HG02885 (cell line): ENCODE measurements at regions not wholly inside any gene's neighbourhood (a gene's known extent, or its start where the extent isn't known, plus 50 kb on each side); places are given as distances from the start of the nearest gene placed in this dataset.
"Not testable (repeated sequence)": the region's sequence is repeated elsewhere in the genome, so short reads cannot be mapped to it uniquely, and the experiment has no call there.

ENCODE experiments used
- ATAC-seq: cut with Tn5 transposase; IDR thresholded peaks from one replicate; pipeline ENCODE4 v1.9.1; 2021; ENCODE audit warnings: mild to moderate bottlenecking; ENCODE audit not compliant: unreplicated experiment, poor library complexity

DNA sequence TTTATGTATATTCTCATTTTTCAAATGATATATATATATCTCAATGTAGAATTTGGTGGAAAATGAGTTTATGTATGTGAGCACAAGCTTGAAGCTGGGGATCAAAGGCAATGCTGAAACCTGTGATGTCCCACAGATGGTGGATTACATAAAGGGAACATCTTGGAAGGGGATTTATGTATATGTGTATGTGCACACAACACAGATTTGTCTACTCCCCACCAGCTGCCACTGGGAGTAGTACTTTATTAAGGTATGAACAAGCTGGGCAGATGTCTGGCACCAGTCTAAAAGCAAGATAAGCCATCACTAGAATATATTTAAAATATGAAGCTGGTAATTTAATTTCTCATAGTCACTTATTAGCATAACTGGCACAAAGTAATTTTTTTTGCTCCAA lies 895.6 kb downstream of the SLC6A15 start:
- no peak for ATAC-seq

DNA sequence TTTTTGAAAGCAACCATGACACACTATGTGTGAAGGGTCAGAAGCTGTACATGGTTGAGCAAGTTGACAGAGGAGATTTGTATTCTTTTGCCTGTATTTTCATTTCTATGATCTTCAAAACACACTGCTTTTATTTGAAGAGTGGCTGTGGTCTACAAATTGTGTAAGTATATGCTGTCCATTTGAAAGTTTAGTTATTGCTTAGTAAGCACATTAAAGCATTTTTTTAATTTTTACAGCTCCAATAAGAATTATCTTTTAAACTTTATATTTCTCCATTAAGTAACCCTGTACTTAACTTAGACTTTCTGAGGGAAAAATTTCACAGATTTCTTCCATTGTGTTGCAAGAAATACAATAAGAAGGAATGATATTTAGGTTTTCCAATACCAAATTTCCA lies 915.2 kb downstream of the SLC6A15 start:
- no peak for ATAC-seq

GRCh38 chr12:83996671-83997070 lies 915.9 kb downstream of the SLC6A15 start:
- ATAC-seq, result no peak

DNA sequence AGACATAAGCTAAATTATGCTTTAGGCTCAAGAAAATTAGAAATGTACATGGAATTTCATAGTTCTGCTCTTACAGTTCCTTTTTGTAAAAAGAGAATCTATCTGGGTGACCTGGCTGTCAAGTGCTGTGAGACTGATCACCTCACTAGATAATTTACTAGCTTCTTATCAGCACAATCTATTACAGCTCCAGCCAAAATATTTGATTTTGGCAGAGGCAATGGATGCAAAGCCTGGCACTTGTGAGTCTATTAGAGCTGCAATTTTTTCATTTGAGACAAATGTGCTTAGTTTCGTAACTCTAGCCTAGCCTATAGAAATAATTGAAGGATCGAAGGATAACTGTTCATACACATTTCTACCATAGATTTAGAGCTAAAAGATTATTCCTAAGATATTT lies 927.5 kb downstream of the SLC6A15 start:
- no peak for ATAC-seq

- ATAC-seq, result no peak
Observed at GRCh38 chr12:83980398-83980797, 932.2 kb downstream of the SLC6A15 start.

GRCh38 chr12:83979785-83980184 lies 932.8 kb downstream of the SLC6A15 start:
- ATAC-seq, result no peak

DNA sequence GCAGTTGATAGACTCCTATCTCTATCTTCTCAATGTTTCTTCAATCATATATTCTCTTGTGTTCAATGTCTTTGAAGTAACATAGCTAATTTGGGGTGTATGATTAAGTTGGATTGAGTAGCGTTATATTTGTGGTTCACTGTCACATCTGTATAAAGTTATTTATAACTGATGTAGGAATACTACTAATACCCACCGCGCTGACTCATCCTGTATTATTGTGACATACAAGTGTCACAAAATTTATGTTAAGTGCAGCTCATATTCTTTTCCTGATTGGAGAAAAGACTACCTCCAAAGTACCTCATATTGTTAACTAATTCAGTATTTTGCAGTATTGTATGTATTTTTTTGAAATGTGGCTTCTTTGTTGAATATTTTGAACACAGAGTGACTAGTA lies 940.8 kb downstream of the SLC6A15 start:
- ATAC-seq, result no peak

DNA sequence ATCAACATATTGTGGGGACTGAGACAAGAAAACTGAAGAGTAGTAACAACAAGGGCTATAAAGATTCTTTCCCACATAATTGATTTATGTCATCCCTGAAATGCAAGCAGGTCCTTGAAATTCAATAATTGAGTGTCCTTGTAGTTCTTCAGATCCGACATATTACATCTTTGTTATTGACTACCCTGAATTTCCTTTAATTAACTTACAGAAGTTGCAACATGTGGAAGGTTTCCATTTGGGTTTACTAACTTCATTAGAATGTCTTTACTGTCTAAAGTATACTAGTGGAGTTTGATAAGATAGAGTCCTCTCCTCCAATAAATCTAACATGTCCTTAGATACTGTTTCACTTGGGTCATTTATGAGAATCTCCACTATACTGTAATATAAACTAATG lies 951.8 kb downstream of the SLC6A15 start:
- ATAC-seq, result no peak

DNA sequence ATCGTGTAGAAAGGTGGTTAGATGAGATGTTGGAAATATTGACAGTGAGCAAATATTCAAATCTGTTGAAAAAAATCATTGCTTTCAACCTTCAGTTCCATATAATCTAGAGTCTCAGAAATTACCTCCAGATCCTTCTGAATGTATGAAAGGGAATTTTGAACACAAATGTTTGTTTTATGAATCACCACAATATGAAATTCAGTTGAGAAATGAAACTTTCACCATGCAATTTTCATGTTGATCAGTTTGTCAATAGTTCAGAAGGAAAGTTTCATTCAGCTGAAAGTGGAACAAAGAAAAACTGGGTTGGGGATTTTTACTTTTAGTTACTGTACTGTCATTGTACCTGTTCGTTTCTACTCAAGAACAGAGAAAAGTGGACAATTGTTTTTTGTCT lies 953.6 kb downstream of the SLC6A15 start:
- no peak for ATAC-seq

- ATAC-seq, result no peak
Observed at GRCh38 chr12:83954956-83955601, 957.5 kb downstream of the SLC6A15 start.

DNA sequence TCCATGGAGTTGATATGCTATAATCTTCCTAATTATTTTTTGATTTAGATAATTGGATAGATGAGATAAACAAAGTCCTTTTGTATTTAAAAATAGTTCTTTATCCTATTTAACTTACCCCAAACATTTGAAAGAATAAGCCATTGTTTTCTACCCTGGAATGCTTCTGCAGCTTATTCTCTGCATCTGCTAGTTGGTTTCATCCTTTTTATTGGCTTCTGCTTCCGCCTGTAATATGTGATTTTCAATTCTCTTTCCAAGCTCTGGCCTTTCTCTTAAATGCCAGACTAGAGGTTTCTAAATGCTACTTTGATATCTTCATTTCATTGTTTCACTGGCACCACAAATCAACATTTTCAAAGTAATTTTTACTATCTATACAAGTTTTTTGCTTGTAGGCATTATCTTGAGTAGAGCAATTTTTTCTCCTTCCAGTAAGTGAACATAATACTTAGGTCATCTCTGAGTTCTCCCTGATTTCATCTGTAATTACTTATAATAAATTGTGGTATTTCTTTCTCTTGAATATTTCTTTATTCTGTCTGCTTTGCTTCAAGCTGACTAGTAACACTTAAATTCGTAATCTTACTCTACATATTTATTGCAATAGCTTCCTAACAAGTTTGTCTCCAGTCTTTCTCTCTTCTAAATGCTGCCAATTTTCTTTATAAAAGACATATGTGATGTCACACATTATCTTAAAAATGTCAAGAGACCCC lies 958.4 kb downstream of the SLC6A15 start:
- no peak for ATAC-seq

DNA sequence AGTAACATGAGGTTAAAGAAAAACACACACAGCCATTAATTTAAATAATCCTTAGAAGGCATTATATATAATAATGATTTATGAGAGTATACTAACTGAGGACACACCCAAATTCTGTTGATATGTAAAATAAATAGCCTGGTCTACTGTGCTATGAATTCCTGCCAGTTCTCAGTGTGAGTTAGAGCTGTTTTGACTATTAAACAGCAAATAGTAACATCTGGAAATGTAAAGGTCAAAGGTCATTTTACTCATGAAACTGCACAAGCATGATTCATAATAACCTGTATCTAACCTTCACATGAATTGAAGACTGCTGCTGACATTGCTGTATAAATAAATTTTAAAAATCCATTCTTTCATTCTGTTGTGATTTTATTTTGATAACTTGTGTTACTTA lies 966.7 kb downstream of the SLC6A15 start:
- no peak for ATAC-seq

- no peak for ATAC-seq
Observed at GRCh38 chr12:83939718-83940117, 972.9 kb downstream of the SLC6A15 start.

DNA sequence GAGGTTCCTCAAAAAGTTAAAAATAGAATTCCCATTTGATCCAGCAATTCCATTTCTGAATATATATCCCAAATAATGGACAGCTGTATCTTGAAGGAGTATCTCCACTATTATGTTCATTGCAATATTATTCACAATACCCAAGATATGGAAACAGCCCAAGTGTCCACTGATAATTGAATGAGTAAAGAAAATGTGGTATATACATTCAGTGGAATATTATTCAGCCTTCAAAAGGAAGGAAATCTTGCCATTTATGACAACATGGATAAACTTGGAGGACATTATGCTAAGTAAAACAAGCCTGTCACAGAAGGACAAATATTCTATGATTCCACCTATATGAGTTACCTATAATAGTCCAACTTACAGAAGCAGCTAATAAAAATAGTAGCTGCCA lies 979.0 kb downstream of the SLC6A15 start:
- ATAC-seq, result no peak

- ATAC-seq, result no peak
Observed at GRCh38 chr12:83932011-83932410, 980.6 kb downstream of the SLC6A15 start.

GRCh38 chr12:83931451-83931850 lies 981.1 kb downstream of the SLC6A15 start:
- ATAC-seq, result no peak

DNA sequence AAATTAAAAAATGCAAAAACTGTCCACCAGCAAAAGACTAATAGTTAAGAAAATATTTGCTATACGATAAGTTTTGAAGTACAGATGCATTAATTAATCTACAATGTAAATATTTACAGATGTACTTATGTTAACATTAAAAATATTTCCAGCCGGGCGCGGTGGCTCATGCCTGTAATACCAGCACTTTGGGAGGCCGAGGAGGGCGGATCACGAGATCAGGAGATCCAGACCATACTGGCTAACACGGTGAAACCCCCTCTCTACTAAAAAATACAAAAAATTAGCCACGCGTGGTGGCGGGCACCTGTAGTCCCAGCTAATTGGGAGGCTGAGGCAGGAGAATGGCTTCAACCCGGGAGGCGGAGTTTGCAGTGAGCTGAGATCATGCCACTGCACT lies 982.8 kb downstream of the SLC6A15 start:
- ATAC-seq, result not testable (repeated sequence)

GRCh38 chr12:83920821-83921547 lies 991.6 kb downstream of the SLC6A15 start:
- ATAC-seq, result no peak

DNA sequence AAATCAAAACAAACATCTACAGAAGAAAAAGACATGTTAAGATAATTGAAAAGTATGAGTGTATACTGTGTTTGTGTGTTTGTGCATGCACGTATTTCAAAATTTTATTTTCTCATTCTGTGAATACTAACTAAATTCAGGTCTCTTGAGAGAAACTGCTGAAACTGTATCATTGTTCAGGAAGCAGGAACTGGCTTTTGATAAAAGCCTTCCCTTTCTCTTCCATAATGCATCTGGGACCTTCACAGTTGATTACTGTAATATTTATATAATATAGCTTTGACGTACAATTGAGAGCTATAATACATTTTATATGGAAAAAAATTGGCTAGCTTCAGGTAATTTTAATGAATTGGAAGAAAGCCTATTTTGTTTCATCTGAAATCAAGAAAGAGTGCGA lies 993.5 kb downstream of the SLC6A15 start:
- ATAC-seq, result no peak

DNA sequence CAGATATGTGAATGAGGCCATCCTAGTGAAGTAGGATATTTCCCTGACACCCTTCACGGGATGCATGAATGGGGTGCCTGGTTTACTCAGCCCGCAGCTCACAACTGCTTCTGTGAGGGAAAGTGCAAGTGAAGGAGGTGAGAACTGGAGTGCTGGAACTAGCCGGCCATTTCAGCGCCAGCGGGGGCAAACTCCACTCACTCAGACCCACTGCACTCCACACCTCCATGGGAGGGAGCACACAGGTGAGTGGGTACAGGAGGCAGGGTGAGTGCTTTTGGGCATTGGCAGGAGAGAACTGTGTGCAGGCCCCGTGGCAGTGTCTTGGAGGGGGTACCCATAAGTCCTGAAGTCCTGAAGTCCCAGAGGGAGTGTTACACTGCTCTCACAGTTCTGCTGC lies 1008.4 kb downstream of the SLC6A15 start:
- no peak for ATAC-seq

DNA sequence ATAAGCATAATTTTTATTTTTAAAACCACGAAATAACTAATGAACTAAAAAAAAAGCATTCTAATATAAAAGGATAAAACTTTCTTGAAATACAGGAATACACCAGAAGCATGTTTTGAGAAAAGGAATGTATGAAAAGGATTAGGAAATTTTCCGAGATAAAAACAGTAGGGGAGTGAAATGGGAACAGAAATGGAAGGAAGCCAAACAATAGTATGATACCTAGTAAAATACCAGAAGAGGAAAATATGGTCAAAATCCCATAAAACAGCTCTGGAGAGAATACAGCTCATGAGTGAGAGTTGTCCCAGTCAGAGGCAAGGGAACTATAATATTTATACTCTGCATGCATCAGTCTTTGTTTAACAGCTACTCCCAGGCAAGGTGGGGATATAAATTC lies 1016.2 kb downstream of the SLC6A15 start:
- ATAC-seq, result no peak

GRCh38 chr12:83893101-83893500 lies 1019.5 kb downstream of the SLC6A15 start:
- no peak for ATAC-seq
